OCI-LY1 (cell line): ENCODE measurements at regions not wholly inside any gene's neighbourhood (a gene's known extent, or its start where the extent isn't known, plus 50 kb on each side); places are given as distances from the start of the nearest gene placed in this dataset.

ENCODE experiments used
- CTCF ChIP-seq: fragments of 200-600 bp; sonication (generic), shearing (Covaris generic); IDR thresholded peaks from 2 replicates; pipeline ENCODE4 v1.5.1; 2017; ENCODE audit warnings: mild to moderate bottlenecking, antibody characterized with exemption, low read length, moderate library complexity, mixed read lengths
- EZH2 ChIP-seq: fragments of 200-600 bp; sonication (generic), shearing (Covaris generic); IDR thresholded peaks from 2 replicates; pipeline ENCODE4 v1.8.0; 2017; ENCODE audit warnings: borderline replicate concordance, mixed run types, mild to moderate bottlenecking, antibody characterized with exemption, low read length, moderate library complexity, mixed read lengths

GRCh38 chr7:46424934-46425333 is 503.9 kb upstream of the IGFBP3 start:
- TF ChIP-seq CTCF (no peak), EZH2 (no peak)
